Esophagus muscularis mucosa (tissue), 4 donors: ENCODE measurements at regions not wholly inside any gene's neighbourhood (a gene's known extent, or its start where the extent isn't known, plus 50 kb on each side); places are given as distances from the start of the nearest gene placed in this dataset.
"Not testable (repeated sequence)": the region's sequence is repeated elsewhere in the genome, so short reads cannot be mapped to it uniquely, and the experiment has no call there.

Experiments
- DNase-seq: peaks from one replicate; pipeline ENCODE4 v3.0.0-alpha.2; 2017; ENCODE audit errors: extremely low spot score
- H3K27ac ChIP-seq, 4 donors: fragments of 200-600 bp; sonication (generic); replicated peaks in 1 of 4; 1 replicate in 3 of 4; 2 replicates in 1 of 4; pipeline ENCODE4 v1.5.1; 2016 to 2019; ENCODE audit warnings: mild to moderate bottlenecking in 1 of 4
- H3K27me3 ChIP-seq, 4 donors: fragments of 200-600 bp; sonication (generic); one replicate each; pipeline versions ENCODE4 v1.5.1 to v1.6.0; 2016 to 2019
- H3K36me3 ChIP-seq, 4 donors: fragments of 200-600 bp; sonication (generic); one replicate each; pipeline ENCODE4 v1.5.1; 2016 to 2019
- H3K4me1 ChIP-seq, 4 donors: fragments of 200-600 bp; sonication (generic); one replicate each; pipeline ENCODE4 v1.5.1; 2016 to 2019
- H3K4me3 ChIP-seq, 4 donors: fragments of 200-600 bp; sonication (generic); 1 replicate in 2 of 4; 2 replicates in 2 of 4; pipeline ENCODE4 v1.5.1; 2016 to 2019; ENCODE audit warnings: mild to moderate bottlenecking in 4 of 4, moderate library complexity in 1 of 4
- H3K9me3 ChIP-seq, 4 donors: fragments of 200-600 bp; sonication (generic); 1 replicate in 3 of 4; 2 replicates in 1 of 4; pipeline ENCODE4 v1.5.1; 2016 to 2019
- EP300 ChIP-seq: sonication (generic); formaldehyde crosslinking; IDR thresholded peaks from one replicate; pipeline ENCODE4 v1.6.1; 2017; ENCODE audit warnings: antibody characterized with exemption
- POLR2A ChIP-seq: fragments of 450-650 bp; IDR thresholded peaks from one replicate; pipeline ENCODE4 v1.6.1; 2017; ENCODE audit warnings: antibody characterized with exemption, moderate library complexity, mild to moderate bottlenecking, low read depth
- POLR2AphosphoS5 ChIP-seq, 2 donors: sonication (generic); formaldehyde crosslinking; IDR thresholded peaks; one replicate each; pipeline ENCODE4 v1.6.1; 2017; ENCODE audit warnings: antibody characterized with exemption in 2 of 2
- WGBS: methylation state at CpG from one replicate; pipeline ENCODE4 v1.1.5; 2018; 5-methylcytosine and 5-hydroxymethylcytosine counted together
- intact Hi-C: fragments of 100-400 bp; cut with DNase I; formaldehyde crosslinking; loops from one replicate; pipeline ENCODE4 v1.15.1; 2023
- TF ChIP-seq, protein P1 (sequence below), 3 experiments: fragments of 200-600 bp in 2 of 3; fragments of 450-650 bp in 1 of 3; sonication (generic) in 2 of 3; IDR thresholded peaks; one replicate each; pipeline ENCODE4 v1.5.1; 2017 to 2019; ENCODE audit warnings: antibody characterized with exemption in 3 of 3, mild to moderate bottlenecking in 2 of 3, moderate library complexity in 1 of 3

DNA sequence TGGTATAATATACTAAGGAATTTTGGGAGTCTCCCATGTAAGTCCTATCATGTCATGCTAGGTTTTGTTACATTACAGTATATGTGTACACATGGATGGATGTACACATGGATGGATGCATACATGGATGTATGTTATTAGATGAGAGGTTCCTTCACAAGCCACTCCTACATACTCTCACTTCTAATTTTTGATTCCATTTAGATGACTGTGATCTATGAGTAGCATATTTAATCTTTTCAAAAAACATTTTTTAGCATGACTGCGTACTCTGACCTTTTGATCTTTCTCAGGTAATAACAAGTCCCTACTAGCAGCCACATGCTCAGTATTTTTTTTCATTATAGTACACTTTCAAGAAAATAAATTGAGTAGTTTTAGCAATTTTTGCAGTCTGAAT is 441.8 kb downstream of the SLITRK1 start:
- Histone ChIP-seq H3K27ac (no peak overlapping the region), H3K4me3 (no peak overlapping the region), H3K36me3 (no peaks in the 10 kb centered on the region), H3K27me3 (no peaks in the 10 kb centered on the region), H3K4me1 (no peaks in the 10 kb centered on the region), H3K9me3 (no peaks in the 10 kb centered on the region)
- TF ChIP-seq, protein P1, sequence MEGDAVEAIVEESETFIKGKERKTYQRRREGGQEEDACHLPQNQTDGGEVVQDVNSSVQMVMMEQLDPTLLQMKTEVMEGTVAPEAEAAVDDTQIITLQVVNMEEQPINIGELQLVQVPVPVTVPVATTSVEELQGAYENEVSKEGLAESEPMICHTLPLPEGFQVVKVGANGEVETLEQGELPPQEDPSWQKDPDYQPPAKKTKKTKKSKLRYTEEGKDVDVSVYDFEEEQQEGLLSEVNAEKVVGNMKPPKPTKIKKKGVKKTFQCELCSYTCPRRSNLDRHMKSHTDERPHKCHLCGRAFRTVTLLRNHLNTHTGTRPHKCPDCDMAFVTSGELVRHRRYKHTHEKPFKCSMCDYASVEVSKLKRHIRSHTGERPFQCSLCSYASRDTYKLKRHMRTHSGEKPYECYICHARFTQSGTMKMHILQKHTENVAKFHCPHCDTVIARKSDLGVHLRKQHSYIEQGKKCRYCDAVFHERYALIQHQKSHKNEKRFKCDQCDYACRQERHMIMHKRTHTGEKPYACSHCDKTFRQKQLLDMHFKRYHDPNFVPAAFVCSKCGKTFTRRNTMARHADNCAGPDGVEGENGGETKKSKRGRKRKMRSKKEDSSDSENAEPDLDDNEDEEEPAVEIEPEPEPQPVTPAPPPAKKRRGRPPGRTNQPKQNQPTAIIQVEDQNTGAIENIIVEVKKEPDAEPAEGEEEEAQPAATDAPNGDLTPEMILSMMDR (IDR thresholded peaks at IDR 0.05) = no peak
- TF ChIP-seq EP300 = no peak
- TF ChIP-seq POLR2A = no peak
- TF ChIP-seq POLR2AphosphoS5 (IDR thresholded peaks at IDR 0.05) = no peak
- intact Hi-C loops = no loop called here
- DNase-seq = no peak
- WGBS = 84% methylated on average over 1 of the region's 1 CpG

DNA sequence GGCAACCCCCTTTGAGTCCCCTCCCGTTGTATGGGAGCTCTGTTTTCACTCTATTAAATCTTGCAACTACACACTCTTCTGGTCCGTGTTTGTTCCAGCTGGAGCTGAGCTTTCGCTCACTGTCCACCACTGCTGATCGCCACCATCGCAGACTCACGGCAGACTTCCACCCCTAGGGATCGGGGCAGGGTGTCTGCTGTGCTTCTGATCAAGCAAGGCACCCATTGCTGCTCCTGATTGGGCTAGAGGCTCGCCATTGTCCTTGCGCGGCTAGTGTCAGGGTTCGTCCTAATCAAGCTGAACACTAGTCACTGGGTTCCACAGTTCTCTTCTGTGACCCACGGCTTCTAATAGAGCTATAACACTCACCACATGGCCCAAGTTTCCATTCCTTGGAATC is 442.8 kb downstream of the SLITRK1 start:
- DNase-seq, H3K4me1 ChIP-seq, H3K27ac ChIP-seq, H3K9me3 ChIP-seq, H3K4me3 ChIP-seq, H3K27me3 ChIP-seq, intact Hi-C loops, H3K36me3 ChIP-seq: not testable (repeated sequence)
- 93% methylated on average over 12 of the region's 12 CpGs for WGBS

DNA sequence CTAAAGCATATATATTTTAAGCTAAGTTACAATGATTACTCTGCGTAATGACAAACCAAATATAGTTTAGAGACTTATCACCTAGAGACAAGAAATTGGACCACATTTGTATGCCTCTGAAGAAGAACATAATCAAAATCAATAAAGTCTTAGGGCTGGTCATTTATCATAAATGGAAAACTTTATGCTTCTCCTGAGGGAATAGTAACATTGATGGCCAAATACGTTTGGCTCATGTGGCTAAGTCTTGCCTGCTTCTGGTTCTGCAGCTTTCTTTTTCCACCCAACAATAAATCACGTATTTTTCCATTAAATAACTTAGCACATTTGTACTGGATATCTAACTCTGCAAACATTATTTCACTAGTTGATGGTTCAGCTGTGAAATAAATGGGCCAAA is 458.4 kb downstream of the SLITRK1 start:
- no peak overlapping the region for H3K4me3 ChIP-seq
- no peaks in the 10 kb centered on the region for H3K36me3 ChIP-seq
- peaks cover 0 to 16% (median 3%) of the 10 kb centered on the region in 4 donors for H3K9me3 ChIP-seq
- TF ChIP-seq POLR2AphosphoS5 (IDR thresholded peaks at IDR 0.05) = no peak
- 80% methylated on average over 3 of the region's 3 CpGs for WGBS
- H3K27ac ChIP-seq = no peak overlapping the region
- intact Hi-C loops = no loop called here
- DNase-seq = no peak
- H3K27me3 ChIP-seq = no peaks in the 10 kb centered on the region
- no peaks in the 10 kb centered on the region for H3K4me1 ChIP-seq

DNA sequence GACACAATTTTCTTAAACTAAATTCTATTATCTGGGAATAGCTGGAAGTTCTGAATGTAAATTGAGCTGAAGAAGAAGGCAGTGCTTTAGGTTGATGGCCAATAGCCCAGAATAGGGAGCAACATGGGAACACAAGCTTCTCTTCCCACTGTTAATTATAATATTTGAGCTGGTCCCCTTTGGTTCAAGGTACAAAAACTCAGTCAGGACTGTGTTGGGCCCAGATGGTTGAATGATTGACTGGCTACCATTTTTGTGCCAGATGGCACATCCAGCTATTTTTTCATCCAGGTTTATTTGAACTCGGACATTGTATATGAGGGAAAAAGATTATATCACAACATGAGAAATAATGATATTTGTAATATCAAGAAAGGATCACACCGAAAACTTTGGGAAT is 458.9 kb downstream of the SLITRK1 start:
- Histone ChIP-seq H3K27me3 (no peaks in the 10 kb centered on the region), H3K4me1 (no peaks in the 10 kb centered on the region), H3K4me3 (no peak overlapping the region), H3K27ac (no peak overlapping the region), H3K9me3 (peaks cover 0 to 16% (median 3%) of the 10 kb centered on the region in 4 donors), H3K36me3 (no peaks in the 10 kb centered on the region)
- 90% methylated on average over 2 of the region's 2 CpGs for WGBS
- no peak for DNase-seq
- TF ChIP-seq POLR2A = no peak
- TF ChIP-seq, protein P1 (IDR thresholded peaks at IDR 0.05) = no peak
- no peak for TF ChIP-seq EP300
- no peak for TF ChIP-seq POLR2AphosphoS5 (IDR thresholded peaks at IDR 0.05)
- intact Hi-C loops = no loop called here

DNA sequence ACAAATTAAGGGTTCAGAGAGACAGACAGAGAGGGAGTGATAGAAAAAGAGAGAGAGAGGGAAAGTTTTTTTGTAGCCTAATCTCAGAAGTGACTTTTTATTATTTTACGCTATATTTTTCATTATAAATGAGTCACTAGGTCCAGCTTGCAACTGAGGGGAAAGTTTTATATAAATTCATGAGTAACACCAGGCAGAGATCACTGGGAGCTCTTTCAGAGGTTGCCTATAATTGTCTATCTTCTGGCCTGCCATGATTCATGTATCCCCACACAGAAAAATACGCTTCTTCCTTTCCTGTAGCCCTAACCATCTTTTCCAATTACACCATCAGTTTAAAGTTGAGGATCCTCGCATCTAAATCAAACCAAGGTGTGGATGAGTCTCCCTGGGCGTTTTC is 467.9 kb downstream of the SLITRK1 start:
- no peaks in the 10 kb centered on the region for H3K27me3 ChIP-seq
- H3K4me3 ChIP-seq = no peak overlapping the region
- no peak for TF ChIP-seq EP300
- no peak for DNase-seq
- WGBS = 85% methylated on average over 4 of the region's 4 CpGs
- H3K36me3 ChIP-seq = no peaks in the 10 kb centered on the region
- intact Hi-C loops = no loop called here
- no peaks in the 10 kb centered on the region for H3K9me3 ChIP-seq
- H3K4me1 ChIP-seq = no peaks in the 10 kb centered on the region
- H3K27ac ChIP-seq = no peak overlapping the region

DNA sequence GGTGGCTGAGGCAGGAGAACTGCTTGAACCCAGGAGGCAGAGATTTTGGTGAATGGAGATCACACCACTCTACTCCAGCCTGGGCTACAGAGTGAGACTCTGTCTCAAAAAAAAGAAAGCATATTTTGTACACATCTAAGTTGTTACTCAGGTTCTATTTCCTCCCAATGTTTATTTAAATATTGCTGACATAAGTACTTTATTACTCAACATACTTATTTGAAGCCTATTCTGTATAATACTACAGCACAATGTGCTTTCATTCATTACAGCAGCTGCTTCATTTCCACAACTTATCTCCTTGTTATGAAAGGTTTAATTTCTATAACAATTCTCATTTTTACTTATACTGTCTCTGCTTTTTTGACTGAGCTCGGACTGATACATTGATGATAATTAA is 495.7 kb downstream of the SLITRK1 start:
- intact Hi-C loops = no loop called here

More for the DNA sequence above, 495.7 kb downstream of the SLITRK1 start:
- Histone ChIP-seq H3K4me1 (no peaks in the 10 kb centered on the region), H3K27me3 (no peaks in the 10 kb centered on the region), H3K36me3 (no peaks in the 10 kb centered on the region), H3K27ac (no peak overlapping the region), H3K4me3 (no peak overlapping the region), H3K9me3 (no peaks in the 10 kb centered on the region)
- TF ChIP-seq, protein P1 (IDR thresholded peaks at IDR 0.05) = no peak
- TF ChIP-seq EP300 (no peak), POLR2A (no peak), POLR2AphosphoS5 (IDR thresholded peaks at IDR 0.05) (no peak)
- DNase-seq = no peak
- WGBS = 74% methylated on average over 1 of the region's 1 CpG
